K562 (cell line): ENCODE measurements at regions not wholly inside any gene's neighbourhood (a gene's known extent, or its start where the extent isn't known, plus 50 kb on each side); places are given as distances from the start of the nearest gene placed in this dataset.

Experiments
- ELF2 ChIP-seq: fragments of 250-450 bp; sonication (Bioruptor Pico); IDR thresholded peaks from 2 replicates; pipeline ENCODE4 v1.5.0; 2021; ENCODE audit warnings: mild to moderate bottlenecking
- HEY1 ChIP-seq: fragments of 250-450 bp; sonication (Bioruptor Pico); IDR thresholded peaks from 2 replicates; pipeline ENCODE4 v1.5.0; 2020; ENCODE audit warnings: mild to moderate bottlenecking, moderate library complexity, borderline replicate concordance
- HNRNPLL ChIP-seq: fragments of 200-400 bp; formaldehyde crosslinking; IDR thresholded peaks from 2 replicates; pipeline ENCODE4 v1.6.1; 2017; ENCODE audit warnings: low read length, low read depth, mild to moderate bottlenecking; ENCODE audit not compliant: poor library complexity, severe bottlenecking
- ILK ChIP-seq: fragments of 450-650 bp; IDR thresholded peaks from 2 replicates; pipeline ENCODE4 v1.6.1; 2016; ENCODE audit warnings: missing genetic modification characterization, low read depth, mild to moderate bottlenecking, missing compliant biosample characterization, moderate library complexity, borderline replicate concordance
- SAP30 ChIP-seq: fragments of 200-600 bp; sonication (generic); IDR thresholded peaks from 2 replicates; pipeline ENCODE4 v1.6.1; 2012; ENCODE audit warnings: borderline replicate concordance, low read depth, mild to moderate bottlenecking, moderate library complexity, low read length, control low read depth, inconsistent platforms; ENCODE audit not compliant: insufficient read depth, poor library complexity, severe bottlenecking
- SUPT5H ChIP-seq: fragments of 450-650 bp; IDR thresholded peaks from 2 replicates; pipeline ENCODE4 v1.6.1; 2016
- TCF7 ChIP-seq: sonication (generic); IDR thresholded peaks from 2 replicates; pipeline ENCODE4 v1.6.1; 2016; ENCODE audit warnings: antibody characterized with exemption, borderline replicate concordance
- ZNF12 ChIP-seq: sonication (generic); formaldehyde crosslinking; IDR thresholded peaks from 2 replicates; pipeline ENCODE4 v1.4.0; 2020; ENCODE audit warnings: mild to moderate bottlenecking, missing genetic modification reagents
- ZZZ3 ChIP-seq: fragments of 450-650 bp; IDR thresholded peaks from 2 replicates; pipeline ENCODE4 v1.6.1; 2016; ENCODE audit warnings: antibody characterized with exemption, mild to moderate bottlenecking, moderate library complexity
- TF ChIP-seq, protein P1 (sequence below), 2 experiments: fragments of 450-650 bp; IDR thresholded peaks; 2 replicates each; pipeline ENCODE4 v1.6.1; 2016; ENCODE audit warnings: mild to moderate bottlenecking in 2 of 2, borderline replicate concordance in 1 of 2, low read depth in 1 of 2, moderate library complexity in 1 of 2
- TF ChIP-seq, protein P2 (sequence below): fragments of 450-650 bp; formaldehyde crosslinking; IDR thresholded peaks from 2 replicates; pipeline ENCODE4 v1.4.0; 2022; ENCODE audit warnings: mild to moderate bottlenecking, moderate library complexity

DNA sequence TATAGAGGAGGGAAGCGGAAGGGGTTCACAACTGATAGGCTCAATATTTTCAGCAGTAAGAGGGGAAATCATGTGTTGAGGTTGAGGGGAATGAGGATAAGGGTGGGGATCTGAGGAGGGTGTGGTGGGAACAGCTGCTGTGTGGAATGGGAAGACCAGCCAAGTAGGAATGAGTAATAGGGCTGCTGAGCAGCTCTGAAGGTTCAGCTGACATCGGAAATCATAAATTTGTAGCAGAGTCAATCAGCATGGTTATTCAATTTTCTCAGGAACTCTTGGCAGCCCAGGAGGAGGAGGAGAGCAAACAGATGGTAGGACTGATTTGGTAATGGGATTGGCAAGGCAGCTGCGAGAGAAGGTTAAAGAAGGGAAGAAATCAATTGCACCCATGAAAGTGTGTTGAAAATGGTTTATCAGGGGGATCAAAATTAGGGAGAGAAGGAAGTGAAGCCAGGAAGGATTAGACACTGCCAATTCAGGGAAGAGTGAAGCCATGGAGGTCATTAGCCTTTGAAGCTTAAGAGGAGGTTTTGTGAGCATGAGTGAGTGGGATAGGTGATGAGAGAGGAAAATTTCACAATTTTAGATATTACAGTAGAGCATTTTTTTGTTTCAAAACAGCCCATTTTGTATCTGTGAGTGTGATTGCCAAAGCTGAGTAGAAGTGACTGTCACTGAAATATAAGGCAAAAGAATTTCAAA is 82.6 kb downstream of the PCDH7 start (continued):
- TF ChIP-seq, protein P1, sequence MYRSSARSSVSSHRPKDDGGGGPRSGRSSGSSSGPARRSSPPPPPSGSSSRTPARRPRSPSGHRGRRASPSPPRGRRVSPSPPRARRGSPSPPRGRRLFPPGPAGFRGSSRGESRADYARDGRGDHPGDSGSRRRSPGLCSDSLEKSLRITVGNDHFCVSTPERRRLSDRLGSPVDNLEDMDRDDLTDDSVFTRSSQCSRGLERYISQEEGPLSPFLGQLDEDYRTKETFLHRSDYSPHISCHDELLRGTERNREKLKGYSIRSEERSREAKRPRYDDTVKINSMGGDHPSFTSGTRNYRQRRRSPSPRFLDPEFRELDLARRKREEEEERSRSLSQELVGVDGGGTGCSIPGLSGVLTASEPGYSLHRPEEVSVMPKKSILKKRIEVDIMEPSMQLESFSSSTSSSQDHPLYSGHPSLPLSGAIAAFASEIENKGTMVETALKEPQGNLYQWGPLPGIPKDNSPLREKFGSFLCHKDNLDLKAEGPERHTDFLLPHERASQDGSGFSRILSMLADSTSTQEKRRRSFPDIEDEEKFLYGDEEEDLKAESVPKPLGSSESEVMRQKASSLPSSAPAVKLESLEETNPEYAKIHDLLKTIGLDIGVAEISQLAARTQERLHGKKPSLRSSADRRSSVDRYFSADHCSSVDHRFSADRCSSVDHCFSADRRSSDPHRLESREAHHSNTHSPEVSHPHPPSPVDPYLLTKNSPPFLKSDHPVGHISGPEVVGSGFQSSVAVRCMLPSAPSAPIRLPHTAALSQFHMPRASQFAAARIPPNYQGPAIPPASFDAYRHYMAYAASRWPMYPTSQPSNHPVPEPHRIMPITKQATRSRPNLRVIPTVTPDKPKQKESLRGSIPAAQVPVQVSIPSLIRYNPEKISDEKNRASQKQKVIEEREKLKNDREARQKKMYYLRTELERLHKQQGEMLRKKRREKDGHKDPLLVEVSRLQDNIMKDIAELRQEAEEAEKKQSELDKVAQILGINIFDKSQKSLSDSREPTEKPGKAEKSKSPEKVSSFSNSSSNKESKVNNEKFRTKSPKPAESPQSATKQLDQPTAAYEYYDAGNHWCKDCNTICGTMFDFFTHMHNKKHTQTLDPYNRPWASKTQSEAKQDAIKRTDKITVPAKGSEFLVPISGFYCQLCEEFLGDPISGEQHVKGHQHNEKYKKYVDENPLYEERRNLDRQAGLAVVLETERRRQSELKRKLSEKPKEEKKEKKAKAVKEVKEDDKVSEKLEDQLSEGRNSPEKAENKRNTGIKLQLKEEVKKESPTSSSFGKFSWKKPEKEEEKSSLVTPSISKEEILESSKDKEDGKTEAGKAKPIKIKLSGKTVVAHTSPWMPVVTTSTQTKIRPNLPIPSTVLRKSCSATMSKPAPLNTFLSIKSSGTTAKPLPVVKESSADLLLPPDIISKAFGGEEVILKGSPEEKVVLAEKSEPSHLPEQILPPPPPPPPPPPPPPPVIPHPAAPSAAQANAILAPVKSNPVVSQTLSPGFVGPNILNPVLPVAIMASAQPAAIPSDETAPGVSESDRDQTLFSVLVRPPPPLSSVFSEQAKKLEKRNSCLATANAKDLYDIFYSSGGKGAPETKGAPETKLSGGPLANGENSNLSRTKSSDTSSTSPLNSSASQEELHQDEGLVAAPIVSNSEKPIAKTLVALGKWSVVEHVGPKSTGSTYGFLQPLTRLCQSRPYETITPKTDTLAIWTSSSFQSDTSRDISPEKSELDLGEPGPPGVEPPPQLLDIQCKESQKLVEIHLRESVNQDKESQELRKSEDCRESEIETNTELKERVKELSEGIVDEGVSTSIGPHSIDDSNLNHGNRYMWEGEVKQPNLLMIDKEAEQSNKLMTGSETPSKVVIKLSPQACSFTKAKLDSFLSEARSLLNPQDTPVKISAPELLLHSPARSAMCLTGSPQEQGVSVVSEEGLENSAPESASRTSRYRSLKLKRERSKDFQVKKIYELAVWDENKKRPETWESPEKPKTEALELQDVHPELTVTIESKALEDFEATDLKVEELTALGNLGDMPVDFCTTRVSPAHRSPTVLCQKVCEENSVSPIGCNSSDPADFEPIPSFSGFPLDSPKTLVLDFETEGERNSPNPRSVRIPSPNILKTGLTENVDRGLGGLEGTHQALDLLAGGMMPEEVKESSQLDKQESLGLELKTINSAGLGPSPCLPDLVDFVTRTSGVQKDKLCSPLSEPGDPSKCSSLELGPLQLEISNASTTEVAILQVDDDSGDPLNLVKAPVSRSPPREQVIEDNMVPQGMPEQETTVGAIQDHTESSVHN (IDR thresholded peaks at IDR 0.05; ENCODE audit: borderline replicate concordance in 1 of 2, low read depth in 1 of 2), result no peak
- TF ChIP-seq, protein P2, sequence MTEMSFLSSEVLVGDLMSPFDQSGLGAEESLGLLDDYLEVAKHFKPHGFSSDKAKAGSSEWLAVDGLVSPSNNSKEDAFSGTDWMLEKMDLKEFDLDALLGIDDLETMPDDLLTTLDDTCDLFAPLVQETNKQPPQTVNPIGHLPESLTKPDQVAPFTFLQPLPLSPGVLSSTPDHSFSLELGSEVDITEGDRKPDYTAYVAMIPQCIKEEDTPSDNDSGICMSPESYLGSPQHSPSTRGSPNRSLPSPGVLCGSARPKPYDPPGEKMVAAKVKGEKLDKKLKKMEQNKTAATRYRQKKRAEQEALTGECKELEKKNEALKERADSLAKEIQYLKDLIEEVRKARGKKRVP (CRISPR knock-in tag), result no peak
- TF ChIP-seq ILK, result no peak
- no peak for TF ChIP-seq HNRNPLL
- TF ChIP-seq SUPT5H, result no peak
- TF ChIP-seq ZZZ3, result no peak
- TF ChIP-seq SAP30, result no peak
- no peak for TF ChIP-seq HEY1 (CRISPR knock-in tag)
- no peak for TF ChIP-seq ELF2 (CRISPR knock-in tag)
- no peak for TF ChIP-seq TCF7
- TF ChIP-seq ZNF12 (CRISPR knock-in tag), result no peak
